GM23338 (cell line): ENCODE measurements at regions not wholly inside any gene's neighbourhood (a gene's known extent, or its start where the extent isn't known, plus 50 kb on each side); places are given as distances from the start of the nearest gene placed in this dataset.

ENCODE experiments used
- ATAC-seq: fragments of 200-7000 bp; cut with Tn5 transposase; 3 replicates; pipeline ENCODE4 v1.9.1; 2020
- DNase-seq: peaks from one replicate; pipeline ENCODE4 v3.0.0-alpha.2; 2015; ENCODE audit warnings: low spot score
- H2AFZ ChIP-seq: fragments of 200-600 bp; sonication (generic); 2 replicates; pipeline ENCODE4 v1.8.0; 2016; ENCODE audit warnings: antibody characterized with exemption, mild to moderate bottlenecking, moderate library complexity
- H3F3A ChIP-seq: fragments of 200-600 bp; sonication (generic); replicated peaks from 2 replicates; pipeline ENCODE4 v1.8.0; 2017; ENCODE audit warnings: antibody characterized with exemption, mixed run types, low read depth
- H3K27ac ChIP-seq: fragments of 200-600 bp; sonication (generic); 2 replicates; pipeline ENCODE4 v1.6.1; 2016; ENCODE audit warnings: low read depth
- H3K27me3 ChIP-seq: fragments of 200-600 bp; sonication (generic); 2 replicates; pipeline ENCODE4 v1.8.0; 2016; ENCODE audit warnings: mild to moderate bottlenecking, mixed run types, moderate library complexity; ENCODE audit not compliant: insufficient read depth
- H3K36me3 ChIP-seq: fragments of 200-600 bp; sonication (generic); 2 replicates; pipeline ENCODE4 v1.8.0; 2016; ENCODE audit warnings: mild to moderate bottlenecking; ENCODE audit not compliant: insufficient read depth
- H3K4me1 ChIP-seq: fragments of 200-600 bp; sonication (generic); 2 replicates; pipeline ENCODE4 v1.8.0; 2016; ENCODE audit warnings: mild to moderate bottlenecking, moderate library complexity; ENCODE audit not compliant: insufficient read depth
- H3K4me2 ChIP-seq: fragments of 200-600 bp; sonication (generic); 2 replicates; pipeline ENCODE4 v1.7.1; 2017; ENCODE audit warnings: mixed run types
- H3K4me3 ChIP-seq: fragments of 200-600 bp; sonication (generic); 2 replicates; pipeline ENCODE4 v1.6.1; 2016; ENCODE audit warnings: mixed run types
- H3K79me2 ChIP-seq: fragments of 200-600 bp; sonication (generic); replicated peaks from 2 replicates; pipeline ENCODE4 v1.8.0; 2017; ENCODE audit warnings: mild to moderate bottlenecking; ENCODE audit not compliant: insufficient read depth
- H3K9me2 ChIP-seq: fragments of 200-600 bp; sonication (generic); 2 replicates; pipeline ENCODE4 v1.8.0; 2017; ENCODE audit not compliant: insufficient read depth
- H4K20me1 ChIP-seq: fragments of 200-600 bp; sonication (generic); replicated peaks from 2 replicates; pipeline ENCODE4 v1.8.0; 2017; ENCODE audit warnings: mild to moderate bottlenecking; ENCODE audit not compliant: insufficient read depth
- H3K27ac Mint-ChIP-seq: 2 replicates; pipeline ENCODE4 v1.8.0; 2020; ENCODE audit warnings: inconsistent platforms, mild to moderate bottlenecking, moderate library complexity, mixed read lengths
- H3K27me3 Mint-ChIP-seq: 3 replicates; pipeline ENCODE4 v1.8.0; 2022; ENCODE audit warnings: low read depth, mild to moderate bottlenecking, moderate library complexity, mixed read lengths, inconsistent platforms; ENCODE audit not compliant: insufficient read depth, poor library complexity
- H3K36me3 Mint-ChIP-seq: 3 replicates; pipeline ENCODE4 v1.8.0; 2021; ENCODE audit warnings: low read depth, mild to moderate bottlenecking, inconsistent platforms, moderate library complexity, mixed read lengths
- H3K4me1 Mint-ChIP-seq: 3 replicates; pipeline ENCODE4 v1.8.0; 2020; ENCODE audit warnings: mild to moderate bottlenecking, inconsistent platforms, mixed read lengths
- H3K4me3 Mint-ChIP-seq: 3 replicates; pipeline ENCODE4 v1.8.0; 2021; ENCODE audit warnings: moderate library complexity, mild to moderate bottlenecking, inconsistent platforms, mixed read lengths
- H3K9me3 Mint-ChIP-seq: 3 replicates; pipeline ENCODE4 v1.8.0; 2020; ENCODE audit warnings: moderate library complexity, mild to moderate bottlenecking, inconsistent platforms, mixed read lengths
- CREB1 ChIP-seq: fragments of 250-450 bp; sonication (Bioruptor Pico); IDR thresholded peaks from 2 replicates; pipeline ENCODE4 v1.5.0; 2020; ENCODE audit warnings: low read depth, mild to moderate bottlenecking, moderate library complexity
- EZH2 ChIP-seq: fragments of 200-600 bp; sonication (generic); IDR thresholded peaks from one replicate; pipeline ENCODE4 v1.8.0; 2017; ENCODE audit warnings: antibody characterized with exemption, mild to moderate bottlenecking, low read depth; ENCODE audit not compliant: unreplicated experiment
- NANOG ChIP-seq: IDR thresholded peaks from 2 replicates; pipeline ENCODE4 v1.6.1; 2016; ENCODE audit warnings: antibody characterized with exemption, borderline replicate concordance
- ZNF114 ChIP-seq: fragments of 250-450 bp; sonication (Bioruptor Pico); IDR thresholded peaks from 2 replicates; pipeline ENCODE4 v1.5.0; 2020; ENCODE audit warnings: mild to moderate bottlenecking, moderate library complexity
- TF ChIP-seq, protein P1 (sequence below): IDR thresholded peaks from one replicate; pipeline ENCODE4 v1.6.1; 2018; ENCODE audit warnings: antibody characterized with exemption; ENCODE audit not compliant: unreplicated experiment

DNA sequence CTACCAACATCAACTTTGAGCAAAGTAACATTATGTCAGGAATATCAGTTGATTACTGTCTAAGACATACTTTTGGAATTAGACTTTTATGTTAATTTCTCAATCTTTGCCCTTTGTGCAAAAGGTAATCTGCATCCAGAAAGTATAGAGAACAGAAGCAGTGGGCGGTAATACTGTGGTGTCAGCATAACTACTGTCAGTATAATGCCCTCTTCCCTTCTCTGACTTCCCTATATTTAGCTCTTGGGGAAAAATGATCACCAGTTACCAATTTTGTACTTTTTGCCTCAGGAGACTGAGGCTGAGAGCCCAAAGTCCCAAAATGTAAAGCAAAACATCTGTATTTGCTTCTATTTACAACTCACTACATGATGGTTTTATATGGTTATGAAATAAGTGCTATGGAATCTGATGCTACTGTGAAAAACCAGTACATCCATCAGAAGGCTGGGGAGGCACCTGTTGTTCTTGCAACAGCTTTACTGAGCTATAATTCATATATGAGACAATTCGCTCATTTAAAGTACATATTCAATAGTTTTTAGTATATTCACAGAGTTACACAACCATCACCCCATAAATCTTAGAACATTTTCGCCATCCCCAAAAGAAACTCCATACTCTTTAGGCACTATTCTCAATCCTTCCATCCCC is 51.3 kb upstream of the CD302 start:
- TF ChIP-seq CREB1 (CRISPR knock-in tag) (no peak), EZH2 (no peak), NANOG (no peak), ZNF114 (CRISPR knock-in tag) (no peak)
- TF ChIP-seq, protein P1, sequence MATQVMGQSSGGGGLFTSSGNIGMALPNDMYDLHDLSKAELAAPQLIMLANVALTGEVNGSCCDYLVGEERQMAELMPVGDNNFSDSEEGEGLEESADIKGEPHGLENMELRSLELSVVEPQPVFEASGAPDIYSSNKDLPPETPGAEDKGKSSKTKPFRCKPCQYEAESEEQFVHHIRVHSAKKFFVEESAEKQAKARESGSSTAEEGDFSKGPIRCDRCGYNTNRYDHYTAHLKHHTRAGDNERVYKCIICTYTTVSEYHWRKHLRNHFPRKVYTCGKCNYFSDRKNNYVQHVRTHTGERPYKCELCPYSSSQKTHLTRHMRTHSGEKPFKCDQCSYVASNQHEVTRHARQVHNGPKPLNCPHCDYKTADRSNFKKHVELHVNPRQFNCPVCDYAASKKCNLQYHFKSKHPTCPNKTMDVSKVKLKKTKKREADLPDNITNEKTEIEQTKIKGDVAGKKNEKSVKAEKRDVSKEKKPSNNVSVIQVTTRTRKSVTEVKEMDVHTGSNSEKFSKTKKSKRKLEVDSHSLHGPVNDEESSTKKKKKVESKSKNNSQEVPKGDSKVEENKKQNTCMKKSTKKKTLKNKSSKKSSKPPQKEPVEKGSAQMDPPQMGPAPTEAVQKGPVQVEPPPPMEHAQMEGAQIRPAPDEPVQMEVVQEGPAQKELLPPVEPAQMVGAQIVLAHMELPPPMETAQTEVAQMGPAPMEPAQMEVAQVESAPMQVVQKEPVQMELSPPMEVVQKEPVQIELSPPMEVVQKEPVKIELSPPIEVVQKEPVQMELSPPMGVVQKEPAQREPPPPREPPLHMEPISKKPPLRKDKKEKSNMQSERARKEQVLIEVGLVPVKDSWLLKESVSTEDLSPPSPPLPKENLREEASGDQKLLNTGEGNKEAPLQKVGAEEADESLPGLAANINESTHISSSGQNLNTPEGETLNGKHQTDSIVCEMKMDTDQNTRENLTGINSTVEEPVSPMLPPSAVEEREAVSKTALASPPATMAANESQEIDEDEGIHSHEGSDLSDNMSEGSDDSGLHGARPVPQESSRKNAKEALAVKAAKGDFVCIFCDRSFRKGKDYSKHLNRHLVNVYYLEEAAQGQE = no peak
- H3K4me3 Mint-ChIP-seq = no peak overlapping the region
- H3K27me3 Mint-ChIP-seq = no peaks in the 10 kb centered on the region
- Histone ChIP-seq H4K20me1 (no peaks in the 10 kb centered on the region), H3K27ac (no peak overlapping the region), H3K36me3 (no peaks in the 10 kb centered on the region), H3K4me2 (no peak overlapping the region), H3K27me3 (no peaks in the 10 kb centered on the region), H3F3A (no peaks in the 10 kb centered on the region), H3K9me2 (no peaks in the 10 kb centered on the region), H3K4me3 (no peak overlapping the region), H2AFZ (no peak overlapping the region), H3K79me2 (no peaks in the 10 kb centered on the region), H3K4me1 (no peaks in the 10 kb centered on the region)
- H3K4me1 Mint-ChIP-seq = no peaks in the 10 kb centered on the region
- no peaks in the 10 kb centered on the region for H3K36me3 Mint-ChIP-seq
- no peak for ATAC-seq
- H3K9me3 Mint-ChIP-seq = no peaks in the 10 kb centered on the region
- H3K27ac Mint-ChIP-seq = no peak overlapping the region
- DNase-seq = no peak
